AG04450 (cell line): ENCODE measurements at regions not wholly inside any gene's neighbourhood (a gene's known extent, or its start where the extent isn't known, plus 50 kb on each side); places are given as distances from the start of the nearest gene placed in this dataset.
"Not testable (repeated sequence)": the region's sequence is repeated elsewhere in the genome, so short reads cannot be mapped to it uniquely, and the experiment has no call there.

Experiments
- CTCF ChIA-PET: fragments of 300-600, 350-600 bp; formaldehyde crosslinking; extraction: SDS; loops from one replicate; lab custom pipeline; 2022; ENCODE audit warnings: antibody characterized with exemption, inconsistent platforms; lab: Charles Lee
- POLR2A ChIA-PET: fragments of 350-600 bp; formaldehyde crosslinking; extraction: SDS; loops from one replicate; lab custom pipeline; 2021; ENCODE audit warnings: antibody characterized with exemption, inconsistent platforms; lab: Yijun Ruan, JAX
- DNase-seq: peaks from one replicate; pipeline ENCODE4 v3.0.0-alpha.2; 2011; ENCODE audit warnings: low read depth, low spot score
- H3K27ac ChIP-seq: one replicate; pipeline ENCODE4 v1.5.1; 2012; ENCODE audit warnings: low read depth, low read length, control low read depth
- H3K27me3 ChIP-seq: one replicate; pipeline ENCODE4 v1.6.0; 2012; ENCODE audit warnings: low read length; ENCODE audit not compliant: control insufficient read depth, insufficient read depth
- H3K4me3 ChIP-seq: 2 replicates; pipeline ENCODE4 v1.5.1; 2011; ENCODE audit warnings: mild to moderate bottlenecking, low read depth, low read length, control low read depth
- H3K9me3 ChIP-seq: 2 replicates; pipeline ENCODE4 v1.5.1; 2012; ENCODE audit warnings: low read length; ENCODE audit not compliant: control insufficient read depth, insufficient read depth
- TF ChIP-seq, protein P1 (sequence below): IDR thresholded peaks from 2 replicates; pipeline ENCODE4 v1.5.1; 2011; ENCODE audit warnings: low read depth, low read length, control low read depth, inconsistent platforms

DNA sequence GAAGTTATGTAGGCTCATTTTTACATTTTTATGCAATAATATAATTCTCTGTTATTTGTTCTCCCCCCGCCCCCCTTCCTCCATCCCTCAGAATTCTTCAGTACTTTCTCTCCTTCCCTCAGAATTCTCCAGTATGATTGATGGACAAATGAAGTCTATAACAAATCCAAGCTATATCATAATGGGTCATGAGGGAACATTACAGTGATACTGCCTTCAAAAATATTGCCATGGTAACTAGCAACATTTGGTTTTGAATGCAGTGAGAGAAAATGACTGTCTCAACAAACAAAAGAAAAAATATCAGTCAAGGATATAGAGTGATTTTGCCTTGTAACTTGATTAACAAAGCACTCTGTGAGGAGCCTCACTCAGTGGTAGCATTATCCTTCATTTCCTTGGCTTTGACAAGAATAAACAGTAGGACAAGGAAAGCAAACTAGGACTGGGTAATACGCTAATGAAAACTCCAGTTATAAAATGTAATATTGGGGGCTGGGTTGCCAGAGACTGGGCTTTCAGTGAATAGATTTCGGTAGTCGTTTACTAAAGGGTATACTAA, 392.9 kb upstream of the CRIM1 start:
- CTCF ChIA-PET = no interaction called here
- TF ChIP-seq, protein P1, sequence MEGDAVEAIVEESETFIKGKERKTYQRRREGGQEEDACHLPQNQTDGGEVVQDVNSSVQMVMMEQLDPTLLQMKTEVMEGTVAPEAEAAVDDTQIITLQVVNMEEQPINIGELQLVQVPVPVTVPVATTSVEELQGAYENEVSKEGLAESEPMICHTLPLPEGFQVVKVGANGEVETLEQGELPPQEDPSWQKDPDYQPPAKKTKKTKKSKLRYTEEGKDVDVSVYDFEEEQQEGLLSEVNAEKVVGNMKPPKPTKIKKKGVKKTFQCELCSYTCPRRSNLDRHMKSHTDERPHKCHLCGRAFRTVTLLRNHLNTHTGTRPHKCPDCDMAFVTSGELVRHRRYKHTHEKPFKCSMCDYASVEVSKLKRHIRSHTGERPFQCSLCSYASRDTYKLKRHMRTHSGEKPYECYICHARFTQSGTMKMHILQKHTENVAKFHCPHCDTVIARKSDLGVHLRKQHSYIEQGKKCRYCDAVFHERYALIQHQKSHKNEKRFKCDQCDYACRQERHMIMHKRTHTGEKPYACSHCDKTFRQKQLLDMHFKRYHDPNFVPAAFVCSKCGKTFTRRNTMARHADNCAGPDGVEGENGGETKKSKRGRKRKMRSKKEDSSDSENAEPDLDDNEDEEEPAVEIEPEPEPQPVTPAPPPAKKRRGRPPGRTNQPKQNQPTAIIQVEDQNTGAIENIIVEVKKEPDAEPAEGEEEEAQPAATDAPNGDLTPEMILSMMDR = no peak
- Histone ChIP-seq H3K9me3 (no peaks in the 10 kb centered on the region), H3K27me3 (no peaks in the 10 kb centered on the region), H3K27ac (no peak overlapping the region), H3K4me3 (no peak overlapping the region)
- no peak for DNase-seq
- POLR2A ChIA-PET = no interaction called here

DNA sequence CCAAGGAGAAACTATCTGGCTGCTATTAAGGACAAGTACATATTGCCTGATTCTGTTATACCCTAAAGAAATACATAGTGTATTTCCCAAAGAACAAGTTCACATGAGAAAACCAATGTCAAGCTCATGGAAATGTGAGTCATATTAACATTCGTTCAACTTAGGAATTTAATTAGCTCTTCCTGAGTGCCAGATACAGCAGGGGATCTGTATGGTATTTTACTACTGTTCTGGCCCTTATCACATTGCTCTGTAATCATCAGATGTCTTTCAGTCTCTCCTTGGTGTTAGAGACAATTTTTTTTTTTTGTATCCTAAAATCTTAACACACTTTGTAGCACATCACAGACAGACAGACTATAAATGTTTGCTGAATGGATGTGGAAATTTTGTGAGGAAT, 395.0 kb upstream of the CRIM1 start:
- Histone ChIP-seq H3K27me3 (no peaks in the 10 kb centered on the region), H3K9me3 (no peaks in the 10 kb centered on the region), H3K27ac (no peak overlapping the region), H3K4me3 (no peak overlapping the region)
- CTCF ChIA-PET = no interaction called here
- no peak for DNase-seq
- POLR2A ChIA-PET = no interaction called here
- TF ChIP-seq, protein P1 = no peak

DNA sequence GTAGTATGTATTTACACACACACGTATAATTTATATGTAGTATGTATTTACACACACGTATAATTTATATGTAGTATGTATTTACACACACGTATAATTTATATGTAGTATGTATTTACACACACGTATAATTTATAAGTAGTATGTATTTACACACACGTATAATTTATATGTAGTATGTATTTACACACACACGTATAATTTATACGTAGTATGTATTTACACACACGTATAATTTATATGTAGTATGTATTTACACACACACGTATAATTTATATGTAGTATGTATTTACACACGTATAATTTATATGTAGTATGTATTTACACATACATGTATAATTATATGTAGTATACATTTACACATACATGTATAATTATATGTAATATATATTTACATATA, 398.5 kb upstream of the CRIM1 start:
- POLR2A ChIA-PET, CTCF ChIA-PET, DNase-seq: not testable (repeated sequence)

DNA sequence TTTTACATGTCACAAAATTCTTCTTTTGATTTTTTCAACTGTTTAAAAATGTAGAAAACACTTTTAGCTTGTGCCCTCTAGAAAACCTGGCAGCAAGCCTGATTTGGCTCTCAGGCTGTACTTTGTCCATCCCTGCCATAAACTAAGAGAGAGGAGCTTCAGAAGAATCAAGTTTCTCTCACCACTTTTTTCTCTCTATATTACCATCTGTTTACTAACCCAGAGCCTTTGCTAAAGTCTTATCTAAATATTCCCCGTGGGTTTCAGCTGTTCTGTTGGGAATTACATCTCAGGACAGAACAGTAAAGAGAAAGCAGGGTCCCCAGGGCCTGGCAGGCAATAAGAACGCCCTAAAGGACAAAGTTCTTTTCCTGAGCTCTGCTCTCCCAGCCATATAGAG, 409.1 kb upstream of the CRIM1 start:
- CTCF ChIA-PET = no interaction called here
- TF ChIP-seq, protein P1 = no peak

More for the DNA sequence above, 398.5 kb upstream of the CRIM1 start:
- not testable (repeated sequence) for H3K9me3 ChIP-seq, H3K4me3 ChIP-seq, H3K27ac ChIP-seq, H3K27me3 ChIP-seq

DNA sequence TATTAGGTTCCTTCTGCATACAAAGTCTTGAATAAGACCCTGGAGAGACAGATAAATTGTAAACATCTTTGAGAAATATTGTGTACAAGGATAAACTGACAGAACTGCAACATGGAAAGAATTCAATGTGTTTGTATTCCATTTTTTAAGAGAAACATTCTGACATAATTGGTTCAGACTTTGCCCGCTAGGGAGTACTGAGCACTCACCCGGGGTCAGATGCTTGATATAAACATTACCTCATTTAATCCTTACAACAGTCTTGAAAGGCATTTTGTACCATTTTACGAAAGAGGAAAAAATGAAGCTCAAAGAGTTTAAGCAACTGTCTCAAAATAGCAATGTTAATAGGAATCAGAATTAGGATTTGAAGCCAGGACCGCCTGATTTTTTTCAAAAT, 416.7 kb upstream of the CRIM1 start:
- DNase-seq = no peak
- CTCF ChIA-PET = interaction anchor here (0.6 kb wide), 2 partner anchors 34 to 383 kb away, joined by 3 read pairs; no protein-coding TSS in a partner anchor
- H3K27ac ChIP-seq = no peak overlapping the region
- H3K4me3 ChIP-seq = no peak overlapping the region
- no peaks in the 10 kb centered on the region for H3K27me3 ChIP-seq
- TF ChIP-seq, protein P1 = no peak
- no peaks in the 10 kb centered on the region for H3K9me3 ChIP-seq
- POLR2A ChIA-PET = no interaction called here

More for the DNA sequence above, 409.1 kb upstream of the CRIM1 start:
- no peak for DNase-seq
- H3K27me3 ChIP-seq = no peaks in the 10 kb centered on the region
- H3K27ac ChIP-seq = no peak overlapping the region
- no peak overlapping the region for H3K4me3 ChIP-seq
- POLR2A ChIA-PET = no interaction called here
- no peaks in the 10 kb centered on the region for H3K9me3 ChIP-seq

DNA sequence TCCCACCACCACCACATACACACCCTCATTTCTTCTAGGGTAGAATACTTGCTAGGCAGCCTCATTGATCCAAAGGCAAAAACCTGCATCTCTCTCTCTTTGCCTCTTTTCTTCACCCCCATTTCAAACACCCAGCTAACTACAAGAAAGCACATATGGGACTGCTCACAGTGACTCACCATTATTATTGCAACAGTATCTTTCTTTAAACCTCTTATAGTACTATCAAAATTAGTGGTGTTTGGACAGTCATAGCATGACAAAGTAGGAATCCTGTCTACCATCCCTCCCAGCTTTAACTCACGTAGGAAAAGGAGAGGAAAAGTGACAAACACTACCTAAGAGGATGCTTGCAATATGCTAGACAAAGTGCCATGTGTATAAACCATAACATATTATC, 422.5 kb upstream of the CRIM1 start:
- ChIA-PET CTCF (no interaction called here), POLR2A (no interaction called here)
- TF ChIP-seq, protein P1 = no peak
- Histone ChIP-seq H3K27me3 (no peaks in the 10 kb centered on the region), H3K4me3 (no peak overlapping the region), H3K27ac (no peak overlapping the region), H3K9me3 (no peaks in the 10 kb centered on the region)
- no peak for DNase-seq
